NCI-H2081 (cell line): ENCODE measurements at regions not wholly inside any gene's neighbourhood (a gene's known extent, or its start where the extent isn't known, plus 50 kb on each side); places are given as distances from the start of the nearest gene placed in this dataset.
"Not testable (repeated sequence)": the region's sequence is repeated elsewhere in the genome, so short reads cannot be mapped to it uniquely, and the experiment has no call there.

Experiments
- DNase-seq, 2 experiments: peaks; one replicate each; lab custom pipeline; 2025; lab: John Stamatoyannopoulos, UW

DNA sequence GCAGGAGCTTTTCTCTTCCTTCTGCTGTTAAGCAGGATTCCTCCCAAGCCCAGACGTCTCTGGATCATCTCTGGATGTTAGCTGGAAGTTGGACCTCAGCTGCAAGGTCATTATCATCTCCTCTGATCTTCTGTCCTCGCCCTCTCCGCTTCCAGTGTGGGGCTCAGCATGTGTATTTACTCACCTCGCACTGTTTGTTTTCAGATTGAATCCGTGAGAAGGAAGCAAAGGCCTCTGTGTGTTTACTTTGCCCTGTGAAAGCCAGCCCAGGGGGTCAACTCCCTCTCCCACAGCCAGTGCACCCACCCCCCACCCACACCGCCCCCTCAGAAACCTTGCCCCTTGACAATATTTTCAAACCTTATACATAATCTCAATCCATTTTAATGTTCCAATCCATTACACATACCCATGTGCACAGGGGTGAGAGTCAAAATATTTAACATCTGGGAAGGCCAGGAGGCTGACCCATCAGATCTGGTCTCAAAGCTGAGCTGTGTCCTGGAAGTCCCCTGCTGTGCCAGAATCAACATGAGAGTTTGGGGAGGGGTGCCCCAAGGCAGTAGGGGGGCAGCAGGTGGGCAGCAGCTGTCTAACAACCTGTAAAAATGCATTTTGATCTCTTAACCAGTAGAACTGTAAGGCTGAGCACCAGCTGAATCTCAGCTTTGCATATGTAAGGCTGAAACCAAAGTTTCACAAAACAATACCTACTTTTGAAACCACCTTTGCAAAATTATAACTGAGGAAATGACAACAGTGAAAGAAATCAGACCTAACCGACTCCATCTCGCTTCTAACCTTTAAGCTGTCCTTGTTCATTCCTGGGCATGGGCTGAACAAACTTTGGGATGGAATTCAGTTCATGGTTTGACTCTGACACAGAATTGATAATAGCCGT is 157.9 kb downstream of the ZNF664 start:
- DNase-seq = peak; percentile 65 to 89

DNA sequence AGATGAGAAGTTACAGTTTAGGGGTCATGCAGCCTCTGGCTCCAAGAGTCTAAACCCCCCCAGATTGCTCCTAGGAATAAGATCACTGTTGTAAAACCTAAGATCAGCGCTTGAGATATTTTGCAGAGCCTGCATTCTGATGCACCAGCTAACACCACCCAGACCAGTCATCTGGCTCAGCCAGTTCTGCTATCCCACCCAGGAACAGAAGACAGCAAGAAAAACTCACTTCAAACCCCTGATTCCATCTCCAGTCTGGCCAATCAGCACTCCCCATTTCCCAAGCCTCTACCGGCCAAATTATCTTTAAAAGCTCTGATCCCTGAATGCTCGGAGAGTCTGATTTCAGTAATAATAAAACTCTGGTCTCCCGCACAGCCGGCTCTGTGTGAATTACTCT is 158.6 kb downstream of the ZNF664 start:
- DNase-seq = no peak

DNA sequence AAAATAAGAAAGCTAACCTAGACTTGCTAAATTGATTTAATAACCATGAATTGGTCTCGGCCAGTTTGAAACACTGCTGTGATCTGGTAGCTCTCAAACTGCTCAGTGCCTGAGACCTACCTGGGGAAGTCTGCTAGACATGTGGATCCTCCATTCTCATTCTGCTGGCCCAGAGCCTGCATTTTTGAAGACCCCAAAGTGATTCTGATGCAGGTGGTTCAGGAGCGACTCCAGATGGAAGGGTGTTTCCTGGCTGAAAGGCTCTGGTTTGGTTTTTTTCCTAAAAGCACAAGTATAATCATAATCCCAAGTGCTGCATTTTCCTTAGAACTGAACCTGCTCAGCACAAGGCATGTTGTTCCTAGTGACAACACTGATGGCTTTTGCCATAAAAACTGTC is 159.5 kb downstream of the ZNF664 start:
- no peak for DNase-seq

GRCh38 chr12:124136796-124137195 is 158.1 kb upstream of the RFLNA start:
- DNase-seq = peak in 1 of 2 experiments; percentile 16

- DNase-seq = no peak
Measured at GRCh38 chr12:124140944-124141486, 153.9 kb upstream of the RFLNA start.

- not testable (repeated sequence) for DNase-seq
Measured at GRCh38 chr12:124141611-124142010, 153.3 kb upstream of the RFLNA start.

DNA sequence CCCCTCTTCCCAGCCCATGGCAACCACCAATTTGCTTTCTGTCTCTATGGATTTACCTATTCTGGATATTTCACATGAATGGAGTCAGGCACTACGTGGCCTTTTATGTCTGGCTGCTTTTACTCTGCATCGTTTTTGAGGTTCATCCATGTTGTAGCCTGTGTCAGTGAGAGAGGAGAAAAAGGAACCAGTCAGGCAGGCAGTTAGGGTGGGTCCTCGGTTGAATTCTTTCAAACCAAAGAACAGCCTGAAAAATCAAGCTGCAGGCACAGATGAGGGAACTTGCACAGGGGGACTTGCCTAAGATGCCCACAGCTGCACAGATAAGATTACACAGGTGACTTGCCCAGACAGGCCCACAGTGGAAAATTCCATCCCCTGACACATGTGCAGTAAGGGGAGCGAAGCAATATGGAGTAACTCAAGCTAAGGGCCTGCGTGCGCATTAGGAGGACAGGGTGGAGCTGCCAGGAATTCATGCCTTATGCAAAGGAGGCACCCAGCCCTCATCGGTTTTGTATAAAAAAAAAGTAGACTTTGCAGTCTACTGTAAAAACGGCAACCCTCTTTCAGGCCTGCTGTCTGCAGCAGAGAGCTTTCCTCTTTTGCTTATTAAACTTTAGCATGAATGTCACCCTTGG is 152.4 kb upstream of the RFLNA start:
- DNase-seq = no peak

DNA sequence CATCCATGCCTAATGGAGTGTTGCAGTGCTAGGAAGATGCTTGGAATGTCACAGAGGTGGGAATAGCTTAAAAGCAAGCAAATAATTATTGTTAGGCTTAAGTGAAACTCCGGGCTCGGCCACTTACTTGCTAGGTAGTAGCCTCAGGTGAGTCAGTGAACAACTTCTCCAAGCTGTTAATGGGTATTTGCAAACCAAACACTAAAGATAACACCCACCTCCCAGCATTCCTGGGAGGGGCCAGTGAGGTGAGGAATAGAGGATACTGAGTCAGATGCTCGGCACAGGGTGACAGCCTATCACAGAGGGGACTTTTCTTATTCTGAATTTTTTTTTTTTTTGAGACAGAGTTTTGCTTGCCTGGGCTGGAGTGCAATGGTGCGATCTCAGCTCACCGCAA is 151.2 kb upstream of the RFLNA start:
- DNase-seq = no peak

DNA sequence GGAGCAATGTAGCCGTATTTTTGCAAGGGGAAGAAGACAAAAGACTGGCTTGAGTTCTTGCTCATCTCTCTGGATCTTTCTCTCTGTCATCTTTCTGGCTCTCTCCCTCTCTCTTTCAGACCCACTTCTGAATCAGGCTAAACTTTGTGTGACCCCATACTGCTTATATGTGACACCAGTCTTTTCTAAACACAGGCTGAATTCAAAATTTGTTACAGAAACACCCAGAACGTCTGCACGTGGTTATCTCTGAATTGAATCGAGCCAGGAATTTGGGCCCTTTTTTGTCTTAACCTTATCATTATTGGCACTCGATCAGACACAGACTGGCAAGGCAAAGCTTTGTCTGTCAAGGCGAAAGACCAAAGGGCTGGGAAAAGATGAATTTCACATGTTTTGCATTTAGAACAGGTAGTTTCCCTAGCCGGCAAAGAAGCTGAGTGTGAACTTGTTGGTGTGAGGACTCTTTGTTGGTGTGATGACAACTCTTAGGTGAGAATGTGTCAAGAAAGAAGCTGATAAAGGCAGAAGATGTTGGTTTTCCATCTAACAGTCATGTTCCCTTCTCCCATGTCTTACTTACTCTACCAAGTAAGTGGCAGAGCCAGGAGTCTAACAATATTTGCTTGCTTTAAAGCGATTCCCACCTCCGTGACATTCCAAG is 150.2 kb upstream of the RFLNA start:
- no peak for DNase-seq

- no peak for DNase-seq
Measured at GRCh38 chr12:124147027-124147426, 147.9 kb upstream of the RFLNA start.

DNA sequence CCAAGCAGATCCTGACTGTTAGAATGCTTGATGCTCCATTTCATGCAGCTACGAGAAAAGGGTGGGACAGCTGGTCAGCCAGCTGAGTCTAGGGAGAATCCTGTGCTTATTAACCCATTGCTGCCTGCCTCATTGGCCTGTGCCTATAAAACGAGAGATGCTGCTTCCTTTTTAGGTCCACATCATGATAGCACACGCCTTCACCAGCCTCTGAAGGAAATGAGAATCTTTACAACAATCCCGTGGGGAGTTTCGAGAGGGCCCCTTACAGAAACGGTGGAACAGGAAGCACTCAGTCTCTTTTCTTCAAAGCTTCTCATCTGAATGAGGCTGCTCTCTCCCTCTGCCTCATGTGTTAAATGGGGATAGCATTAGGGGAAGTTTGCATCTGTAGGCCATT is 147.3 kb upstream of the RFLNA start:
- no peak for DNase-seq

GRCh38 chr12:124148481-124149273 is 146.2 kb upstream of the RFLNA start:
- DNase-seq = no peak

DNA sequence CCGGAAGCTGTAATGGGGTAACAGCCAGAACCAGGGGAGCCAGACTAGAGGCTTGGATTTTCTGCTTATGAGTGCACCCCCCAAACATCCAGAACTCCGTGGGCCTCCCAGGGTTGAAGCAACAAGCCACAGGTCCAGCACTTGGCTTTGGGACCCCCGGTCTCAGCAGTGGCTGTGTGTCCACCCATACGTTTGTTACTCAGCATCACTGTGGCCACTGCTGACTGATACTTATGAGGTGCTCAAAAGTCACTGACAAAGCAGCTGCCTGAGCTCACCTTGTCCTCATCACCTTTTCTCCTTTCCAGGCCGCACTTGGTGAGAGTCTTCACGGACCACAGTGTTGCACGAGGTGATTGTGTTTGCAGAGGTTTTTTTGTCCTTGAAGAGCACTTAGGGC is 145.6 kb upstream of the RFLNA start:
- no peak for DNase-seq

DNA sequence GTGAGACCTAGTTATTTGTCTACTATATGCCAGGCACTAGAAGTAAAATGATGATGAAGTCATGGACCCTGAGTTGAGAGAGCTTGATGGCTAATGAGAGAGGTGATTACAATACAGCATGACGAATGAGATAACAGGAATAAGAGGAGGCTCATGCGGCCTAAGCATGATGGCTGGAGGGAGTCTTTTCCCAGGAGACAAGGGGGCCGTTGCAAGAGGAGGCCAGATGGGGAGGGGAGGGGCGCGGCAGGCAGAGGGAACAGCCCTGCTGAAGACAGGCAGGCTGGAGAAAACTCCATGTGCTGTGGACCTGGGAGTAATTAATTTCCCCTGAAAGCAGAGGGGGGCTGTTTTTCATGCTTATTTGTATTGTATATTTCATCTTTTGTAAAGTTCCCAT is 144.7 kb upstream of the RFLNA start:
- DNase-seq = no peak

GRCh38 chr12:124151583-124151982 is 143.3 kb upstream of the RFLNA start:
- DNase-seq = no peak

DNA sequence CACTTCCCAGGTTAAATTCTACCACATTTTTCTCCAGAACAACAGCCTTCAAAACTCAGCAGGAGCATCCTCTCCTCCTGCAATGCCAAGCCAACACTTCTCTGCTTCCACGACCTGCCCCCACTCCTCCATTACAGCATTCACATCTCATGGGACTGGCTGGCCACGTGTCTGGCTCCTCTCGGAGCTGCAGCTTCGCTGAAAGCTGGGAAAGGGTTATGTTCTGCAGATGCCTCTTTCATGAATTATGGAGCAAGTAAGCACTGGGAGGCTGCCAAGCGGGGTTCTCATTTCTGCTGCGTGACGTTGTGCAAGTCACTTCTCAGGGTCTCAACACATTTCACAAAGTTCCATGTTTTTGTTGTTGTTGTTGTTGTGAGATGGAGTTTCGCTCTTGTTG is 142.2 kb upstream of the RFLNA start:
- DNase-seq = no peak

DNA sequence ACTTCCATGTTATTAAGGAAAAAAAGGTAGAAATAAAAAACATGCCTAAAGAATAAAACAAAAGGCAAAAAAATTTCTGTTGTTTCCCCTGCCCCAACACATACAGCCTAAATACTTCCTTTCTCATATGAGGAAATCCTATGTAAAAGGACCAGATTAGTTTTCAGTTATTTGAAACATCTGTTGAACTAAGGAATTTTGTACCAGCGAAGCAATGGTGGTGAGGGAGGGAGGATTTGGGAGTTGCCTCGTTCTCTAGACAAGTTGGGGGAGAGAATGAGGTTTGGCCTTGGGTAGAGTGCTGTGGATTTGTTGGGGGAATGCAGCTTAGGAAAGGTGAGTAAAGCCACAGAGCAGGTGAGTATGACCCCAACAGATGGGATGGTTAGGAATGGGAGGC is 141.5 kb upstream of the RFLNA start:
- no peak for DNase-seq

GRCh38 chr12:124157406-124157805 is 137.5 kb upstream of the RFLNA start:
- DNase-seq = no peak

- DNase-seq = no peak
Measured at GRCh38 chr12:124159655-124160054, 135.2 kb upstream of the RFLNA start.

DNA sequence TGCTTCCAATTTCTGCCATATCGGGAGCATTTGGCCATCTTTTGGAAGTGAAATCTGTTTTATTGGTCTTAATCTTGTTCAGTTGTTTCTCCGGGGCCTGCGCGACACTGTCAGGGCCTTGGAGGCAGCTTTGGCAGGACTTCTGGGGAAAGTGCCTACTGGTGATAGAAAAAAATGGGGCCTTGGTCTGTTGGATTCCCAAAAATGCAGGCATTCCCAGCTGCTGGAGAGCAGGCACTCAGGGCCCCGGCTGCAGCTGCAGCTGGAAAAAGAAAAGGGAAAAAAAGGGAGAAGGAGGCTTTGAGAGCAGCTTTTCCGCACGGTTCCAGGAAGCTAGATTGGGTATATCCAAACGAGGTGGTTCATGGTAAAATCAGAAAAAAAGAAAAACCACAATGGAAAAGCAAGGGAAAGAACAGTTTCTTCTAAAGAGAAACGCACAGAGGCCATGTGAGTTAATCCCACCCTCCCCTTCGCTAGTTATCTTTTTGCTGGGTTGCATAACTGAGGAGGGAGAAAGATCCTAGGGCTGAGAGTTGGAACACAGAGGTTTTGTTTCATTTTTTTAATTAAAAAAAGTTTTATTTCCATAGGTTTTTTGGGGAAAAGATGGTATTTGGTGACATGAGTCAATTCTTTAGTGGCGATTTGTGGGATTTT is 134.7 kb upstream of the RFLNA start:
- DNase-seq = no peak

- DNase-seq = not testable (repeated sequence)
Measured at GRCh38 chr12:124161402-124161801, 133.5 kb upstream of the RFLNA start.
